IgD-negative memory B cell (primary cell): ENCODE measurements at regions not wholly inside any gene's neighbourhood (a gene's known extent, or its start where the extent isn't known, plus 50 kb on each side); places are given as distances from the start of the nearest gene placed in this dataset.

ENCODE experiments used
- H3K27ac Mint-ChIP-seq, 3 donors: one replicate each; pipeline ENCODE4 v1.8.0; 2020 to 2022; ENCODE audit warnings: mild to moderate bottlenecking in 3 of 3, mixed read lengths in 3 of 3, moderate library complexity in 1 of 3
- H3K27me3 Mint-ChIP-seq: one replicate; pipeline ENCODE4 v1.8.0; 2021; ENCODE audit warnings: mixed read lengths
- H3K36me3 Mint-ChIP-seq: one replicate; pipeline ENCODE4 v1.8.0; 2020; ENCODE audit warnings: mild to moderate bottlenecking, mixed read lengths
- H3K4me1 Mint-ChIP-seq, 3 donors: one replicate each; pipeline ENCODE4 v1.8.0; 2020 to 2022; ENCODE audit warnings: mixed read lengths in 3 of 3, mild to moderate bottlenecking in 1 of 3
- H3K4me3 Mint-ChIP-seq, 4 donors: one replicate each; pipeline ENCODE4 v1.8.0; 2020 to 2022; ENCODE audit warnings: mild to moderate bottlenecking in 4 of 4, mixed read lengths in 4 of 4, moderate library complexity in 3 of 4
- H3K9me3 Mint-ChIP-seq, 3 donors: one replicate each; pipeline ENCODE4 v1.8.0; 2020 to 2021; ENCODE audit warnings: mixed read lengths in 3 of 3, mild to moderate bottlenecking in 1 of 3

DNA sequence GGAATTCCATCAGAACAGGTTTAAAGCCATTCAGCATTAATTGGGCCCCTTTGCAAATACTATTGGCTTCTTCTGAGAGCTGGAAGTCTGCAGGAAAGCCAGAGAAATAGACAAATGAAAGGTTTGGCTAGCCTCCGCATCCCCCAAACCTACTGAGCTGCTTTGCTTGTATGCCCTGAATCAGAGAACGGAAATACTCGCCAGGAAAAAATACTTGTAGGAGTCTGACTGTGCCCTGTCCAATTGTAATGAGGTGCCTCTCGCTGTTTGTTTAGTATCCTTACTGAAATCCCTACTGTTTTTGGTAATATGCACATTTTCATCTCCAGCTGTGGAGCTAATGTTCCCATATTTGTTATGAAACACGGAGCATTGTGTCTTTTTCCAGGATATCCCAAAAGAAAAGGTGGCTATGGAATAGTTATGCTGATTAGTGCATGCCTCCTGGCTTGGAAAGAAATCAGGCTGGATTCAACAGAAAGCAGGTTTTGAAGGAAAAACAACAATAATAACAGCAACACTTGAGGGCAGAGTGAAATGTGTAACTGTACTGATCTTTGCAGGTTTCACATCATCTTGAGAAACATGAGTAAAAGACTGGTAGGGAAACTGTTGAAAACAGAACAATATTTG is 50.7 kb upstream of the NLGN4X start:
- no peak overlapping the region for H3K4me3 Mint-ChIP-seq
- H3K27me3 Mint-ChIP-seq: peaks cover 5% of the 10 kb centered on the region
- no peaks in the 10 kb centered on the region for H3K36me3 Mint-ChIP-seq
- H3K4me1 Mint-ChIP-seq: peaks cover 0 to 1% (median 0%) of the 10 kb centered on the region in 3 donors
- H3K27ac Mint-ChIP-seq: no peak overlapping the region
- peaks cover 0 to 2% (median 0%) of the 10 kb centered on the region in 3 donors for H3K9me3 Mint-ChIP-seq
